ENCODE measurements at regions not wholly inside any gene's neighbourhood (a gene's known extent, or its start where the extent isn't known, plus 50 kb on each side); places are given as distances from the start of the nearest gene placed in this dataset.

GRCh38 chr13:61838568-61838967 lies 422.9 kb upstream of the PCDH20 start:
- no peak overlapping the region for H3K4me3 ChIP-seq
- no peaks in the 10 kb centered on the region for H3K9me3 ChIP-seq
- DNase-seq (no peak), ATAC-seq (no peak)
- WGBS, 3 donors: 80 to 84% (median 82%) methylated on average over 2 of the region's 2 CpGs
- intact Hi-C loops (cut with DNase I): no loop called here
- H3K4me1 ChIP-seq: no peaks in the 10 kb centered on the region
- no peaks in the 10 kb centered on the region for H3K27me3 ChIP-seq (ENCODE audit: insufficient read depth in 3 of 3, low read length in 2 of 3)
- TF ChIP-seq CTCF (IDR thresholded peaks at IDR 0.05): no peak
- H3K27ac ChIP-seq: no peak overlapping the region
- no peaks in the 10 kb centered on the region for H3K36me3 ChIP-seq (ENCODE audit: insufficient read depth in 1 of 2, low read depth in 1 of 2)

GRCh38 chr13:61833228-61833627 lies 417.6 kb upstream of the PCDH20 start:
- no peaks in the 10 kb centered on the region for H3K9me3 ChIP-seq
- intact Hi-C loops (cut with DNase I): no loop called here
- no peaks in the 10 kb centered on the region for H3K27me3 ChIP-seq (ENCODE audit: insufficient read depth in 3 of 3, low read length in 2 of 3)
- no peak for TF ChIP-seq CTCF (IDR thresholded peaks at IDR 0.05)
- DNase-seq (no peak), ATAC-seq (no peak)
- no peaks in the 10 kb centered on the region for H3K36me3 ChIP-seq (ENCODE audit: insufficient read depth in 1 of 2, low read depth in 1 of 2)
- H3K27ac ChIP-seq: no peak overlapping the region
- no peak overlapping the region for H3K4me3 ChIP-seq
- 87 to 96% (median 88%) methylated on average over 3 of the region's 3 CpGs for WGBS, 3 donors
- no peaks in the 10 kb centered on the region for H3K4me1 ChIP-seq

GRCh38 chr13:61831026-61831425 lies 415.4 kb upstream of the PCDH20 start:
- Histone ChIP-seq H3K4me3 (no peak overlapping the region), H3K9me3 (no peaks in the 10 kb centered on the region), H3K27ac (no peak overlapping the region), H3K36me3 (ENCODE audit: insufficient read depth in 1 of 2, low read depth in 1 of 2) (no peaks in the 10 kb centered on the region), H3K4me1 (no peaks in the 10 kb centered on the region), H3K27me3 (ENCODE audit: insufficient read depth in 3 of 3, low read length in 2 of 3) (no peaks in the 10 kb centered on the region)
- DNase-seq (no peak), ATAC-seq (no peak)
- intact Hi-C loops (cut with DNase I): no loop called here
- no peak for TF ChIP-seq CTCF (IDR thresholded peaks at IDR 0.05)
- 16 to 24% (median 20%) methylated on average over 2 of the region's 2 CpGs for WGBS, 3 donors

DNA sequence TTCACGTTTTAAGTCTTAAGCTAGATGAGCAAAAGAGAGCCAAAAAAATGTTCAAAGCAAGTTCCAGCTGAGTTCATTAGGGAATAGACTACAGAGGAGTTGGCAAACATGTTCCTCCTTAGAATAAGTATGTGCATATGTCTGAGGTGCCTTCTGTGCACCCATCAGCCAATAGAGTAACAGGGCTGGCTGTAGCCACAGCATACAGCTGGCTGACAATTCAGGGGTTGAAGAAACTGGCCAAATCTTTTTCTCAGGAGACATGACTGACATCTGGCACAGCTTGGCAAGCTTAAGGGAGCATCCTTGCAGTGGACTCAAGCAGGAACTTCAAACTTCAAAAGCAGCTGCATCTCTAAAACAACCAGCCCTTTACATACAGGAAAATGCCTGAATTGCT lies 414.8 kb upstream of the PCDH20 start:
- H3K4me1 ChIP-seq: no peaks in the 10 kb centered on the region
- no peaks in the 10 kb centered on the region for H3K27me3 ChIP-seq (ENCODE audit: insufficient read depth in 3 of 3, low read length in 2 of 3)
- WGBS, 3 donors: 10 to 20% (median 19%) methylated on average over 1 of the region's 1 CpG
- ATAC-seq (no peak), DNase-seq (no peak)
- no peak overlapping the region for H3K27ac ChIP-seq
- no peak for TF ChIP-seq CTCF (IDR thresholded peaks at IDR 0.05)
- intact Hi-C loops (cut with DNase I): no loop called here
- no peaks in the 10 kb centered on the region for H3K36me3 ChIP-seq (ENCODE audit: insufficient read depth in 1 of 2, low read depth in 1 of 2)
- H3K4me3 ChIP-seq: no peak overlapping the region
- no peaks in the 10 kb centered on the region for H3K9me3 ChIP-seq

GRCh38 chr13:61824168-61824567 lies 408.5 kb upstream of the PCDH20 start:
- Histone ChIP-seq H3K36me3 (ENCODE audit: insufficient read depth in 1 of 2, low read depth in 1 of 2) (no peaks in the 10 kb centered on the region), H3K4me3 (no peak overlapping the region), H3K27me3 (ENCODE audit: insufficient read depth in 3 of 3, low read length in 2 of 3) (no peaks in the 10 kb centered on the region), H3K4me1 (no peaks in the 10 kb centered on the region), H3K27ac (no peak overlapping the region), H3K9me3 (no peaks in the 10 kb centered on the region)
- 82 to 100% (median 88%) methylated on average over 1 of the region's 1 CpG for WGBS, 3 donors
- no peak for ATAC-seq
- no peak for DNase-seq
- no peak for TF ChIP-seq CTCF (IDR thresholded peaks at IDR 0.05)
- intact Hi-C loops (cut with DNase I): no loop called here

All from psoas muscle (tissue), 7 donors.